ENCODE measurements at regions not wholly inside any gene's neighbourhood (a gene's known extent, or its start where the extent isn't known, plus 50 kb on each side); places are given as distances from the start of the nearest gene placed in this dataset.

DNA sequence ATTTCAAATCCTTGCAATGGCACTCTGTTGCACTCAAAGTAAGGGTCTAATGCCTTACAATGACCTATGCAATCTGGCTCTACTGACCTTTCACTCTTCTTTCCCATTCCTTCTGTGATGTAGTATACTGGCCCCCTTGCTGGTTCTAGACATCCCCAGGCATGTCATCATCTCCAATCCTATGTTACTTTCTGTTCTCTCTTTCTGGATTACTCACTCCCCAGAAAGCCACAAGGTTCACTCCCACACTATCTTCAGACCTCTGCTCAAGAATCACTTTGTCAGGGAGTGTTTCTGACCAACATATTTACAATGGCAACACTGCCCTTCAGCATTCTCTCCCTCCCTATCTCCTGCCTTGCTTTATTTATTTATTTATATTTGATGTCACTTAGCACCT lies 802.2 kb upstream of the WWC1 start:
- no peak for DNase-seq (ENCODE audit: low read depth)
- H3K4me3 ChIP-seq (ENCODE audit: low read depth, low read length): no peak overlapping the region
- TF ChIP-seq, protein P1, sequence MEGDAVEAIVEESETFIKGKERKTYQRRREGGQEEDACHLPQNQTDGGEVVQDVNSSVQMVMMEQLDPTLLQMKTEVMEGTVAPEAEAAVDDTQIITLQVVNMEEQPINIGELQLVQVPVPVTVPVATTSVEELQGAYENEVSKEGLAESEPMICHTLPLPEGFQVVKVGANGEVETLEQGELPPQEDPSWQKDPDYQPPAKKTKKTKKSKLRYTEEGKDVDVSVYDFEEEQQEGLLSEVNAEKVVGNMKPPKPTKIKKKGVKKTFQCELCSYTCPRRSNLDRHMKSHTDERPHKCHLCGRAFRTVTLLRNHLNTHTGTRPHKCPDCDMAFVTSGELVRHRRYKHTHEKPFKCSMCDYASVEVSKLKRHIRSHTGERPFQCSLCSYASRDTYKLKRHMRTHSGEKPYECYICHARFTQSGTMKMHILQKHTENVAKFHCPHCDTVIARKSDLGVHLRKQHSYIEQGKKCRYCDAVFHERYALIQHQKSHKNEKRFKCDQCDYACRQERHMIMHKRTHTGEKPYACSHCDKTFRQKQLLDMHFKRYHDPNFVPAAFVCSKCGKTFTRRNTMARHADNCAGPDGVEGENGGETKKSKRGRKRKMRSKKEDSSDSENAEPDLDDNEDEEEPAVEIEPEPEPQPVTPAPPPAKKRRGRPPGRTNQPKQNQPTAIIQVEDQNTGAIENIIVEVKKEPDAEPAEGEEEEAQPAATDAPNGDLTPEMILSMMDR (IDR thresholded peaks at IDR 0.05; ENCODE audit: low read depth, low read length, missing control alignments): no peak

DNA sequence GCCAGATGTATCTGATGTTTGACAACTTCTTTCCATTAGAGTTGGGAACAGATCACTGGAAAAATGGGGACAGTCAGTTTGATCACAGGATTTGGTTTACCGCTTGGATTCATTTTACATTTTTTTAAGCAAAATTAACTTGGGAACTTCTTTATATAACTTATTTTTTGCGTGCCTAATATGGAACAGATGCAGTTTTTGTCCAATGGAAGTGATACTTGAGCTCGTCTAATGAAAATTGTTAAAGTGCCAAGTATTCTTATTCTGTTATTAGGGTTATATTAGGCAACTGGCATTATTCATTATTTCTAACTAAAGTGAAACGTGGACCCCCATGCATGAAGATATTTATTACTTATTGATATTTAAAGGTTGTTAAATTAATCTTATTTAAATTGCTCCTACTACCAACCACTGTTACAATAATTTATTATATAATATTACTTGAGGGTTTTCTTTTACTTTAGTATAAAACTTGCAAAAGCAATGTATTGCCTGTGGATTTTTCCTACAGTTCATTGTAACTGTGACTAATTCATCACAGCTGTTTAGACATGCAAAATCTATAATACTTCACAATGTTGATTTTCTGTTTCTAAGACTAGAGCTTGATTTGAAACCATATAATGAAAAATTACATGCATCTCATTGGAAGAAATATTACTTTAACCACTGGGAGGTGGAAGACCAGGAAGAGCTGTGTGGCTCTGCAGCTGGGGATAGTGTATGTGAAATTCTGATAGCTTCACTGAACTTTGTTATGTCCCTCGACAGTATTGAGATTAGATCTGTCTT lies 787.3 kb upstream of the WWC1 start:
- TF ChIP-seq, protein P1 (IDR thresholded peaks at IDR 0.05; ENCODE audit: low read depth, low read length, missing control alignments): no peak
- H3K4me3 ChIP-seq (ENCODE audit: low read depth, low read length): no peak overlapping the region
- DNase-seq (ENCODE audit: low read depth): no peak

DNA sequence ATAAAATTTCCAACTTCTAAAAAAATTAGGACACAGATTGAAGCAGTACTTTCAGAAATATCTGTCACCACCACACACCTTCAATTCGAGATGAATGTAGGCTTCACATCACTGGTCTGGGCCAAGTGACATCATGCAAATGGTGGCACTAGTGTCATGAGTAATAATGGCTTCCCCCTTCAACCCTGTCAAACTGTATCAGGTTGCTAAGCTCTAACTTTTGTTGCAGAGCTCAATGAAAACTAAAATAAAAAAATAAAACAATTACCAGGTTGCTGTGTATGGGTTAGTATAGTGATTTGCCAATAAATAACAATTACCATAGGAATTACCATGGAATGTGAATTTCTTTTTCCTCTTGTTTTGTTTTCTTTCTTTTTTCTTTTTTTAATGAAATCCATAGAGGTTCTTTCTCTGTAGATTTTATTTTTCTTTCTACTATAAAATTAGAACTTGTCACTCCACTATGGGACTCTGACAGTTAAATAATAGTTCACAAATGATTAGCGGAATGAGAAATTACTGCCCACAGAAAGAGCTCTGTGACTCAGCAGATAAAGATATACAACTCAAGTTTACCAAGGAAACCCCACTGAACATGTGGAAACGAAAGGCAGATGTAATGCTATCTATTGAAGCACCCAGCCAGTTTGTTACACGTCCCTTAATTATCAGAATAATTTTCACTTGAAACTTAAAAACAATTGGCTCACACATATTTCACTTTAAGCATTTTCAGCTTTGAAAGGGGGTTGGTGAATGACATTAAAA lies 783.8 kb upstream of the WWC1 start:
- no peak overlapping the region for H3K4me3 ChIP-seq (ENCODE audit: low read depth, low read length)
- DNase-seq (ENCODE audit: low read depth): no peak
- TF ChIP-seq, protein P1 (IDR thresholded peaks at IDR 0.05; ENCODE audit: low read depth, low read length, missing control alignments): no peak

DNA sequence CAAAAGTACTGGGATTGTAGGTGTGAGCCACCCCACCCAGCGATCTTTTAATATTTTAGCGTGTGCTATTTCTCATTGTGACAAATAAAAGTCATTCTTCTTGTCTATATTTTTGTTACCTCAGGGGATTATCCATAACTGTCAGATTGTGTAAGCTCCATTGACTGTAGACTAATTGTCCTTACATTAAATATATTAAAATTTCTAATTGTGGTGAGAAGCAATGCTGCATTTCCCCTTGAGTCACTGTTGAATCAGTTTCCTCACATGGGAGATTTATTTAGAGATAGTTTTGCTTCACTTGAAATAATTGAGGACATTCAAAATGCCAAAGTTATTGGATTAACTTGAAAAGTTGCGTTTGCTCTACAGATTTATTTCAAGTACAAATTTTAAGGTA lies 782.4 kb upstream of the WWC1 start:
- DNase-seq (ENCODE audit: low read depth): no peak
- TF ChIP-seq, protein P1 (IDR thresholded peaks at IDR 0.05; ENCODE audit: low read depth, low read length, missing control alignments): no peak
- no peak overlapping the region for H3K4me3 ChIP-seq (ENCODE audit: low read depth, low read length)

DNA sequence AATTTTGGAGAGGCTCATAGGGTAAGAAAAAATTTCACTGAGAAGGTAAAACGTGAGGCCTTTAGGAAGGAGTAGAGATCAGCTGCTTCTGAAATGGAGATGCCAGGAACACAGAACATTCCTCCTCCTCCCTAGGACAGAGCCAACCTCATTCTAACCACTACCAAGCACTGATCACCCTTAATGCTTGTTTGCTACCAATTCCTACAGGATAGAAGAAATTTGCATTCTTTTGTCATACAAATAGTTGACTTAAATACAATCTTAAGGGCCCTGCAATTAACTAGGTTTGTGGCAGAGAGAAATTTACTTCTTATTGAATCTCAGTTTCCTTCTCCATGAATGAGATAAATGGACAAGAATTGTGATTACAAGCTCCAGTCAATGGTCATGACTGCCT lies 780.2 kb upstream of the WWC1 start:
- DNase-seq (ENCODE audit: low read depth): no peak
- H3K4me3 ChIP-seq (ENCODE audit: low read depth, low read length): no peak overlapping the region
- TF ChIP-seq, protein P1 (IDR thresholded peaks at IDR 0.05; ENCODE audit: low read depth, low read length, missing control alignments): no peak

DNA sequence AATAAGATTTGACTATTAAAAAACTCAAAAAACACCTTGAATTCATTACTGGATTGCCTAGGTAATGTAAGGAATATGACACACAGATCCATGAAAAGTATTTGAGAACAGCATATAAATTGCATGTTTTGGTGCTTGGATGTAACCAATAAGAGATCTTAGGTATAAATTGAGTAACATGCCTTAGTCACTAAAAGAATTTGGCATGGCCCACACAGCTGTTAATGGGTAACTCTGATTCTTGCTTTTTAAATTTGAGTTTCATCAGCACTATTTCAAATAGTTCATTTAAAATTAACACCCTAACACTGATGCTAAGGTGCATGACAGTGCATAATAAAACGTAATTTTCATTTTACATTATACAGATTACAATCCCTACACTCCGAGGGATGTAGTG lies 779.3 kb upstream of the WWC1 start:
- no peak overlapping the region for H3K4me3 ChIP-seq (ENCODE audit: low read depth, low read length)
- no peak for DNase-seq (ENCODE audit: low read depth)
- TF ChIP-seq, protein P1 (IDR thresholded peaks at IDR 0.05; ENCODE audit: low read depth, low read length, missing control alignments): no peak

Data from GM12864 (cell line).